Keratinocyte (primary cell): ENCODE measurements at regions not wholly inside any gene's neighbourhood (a gene's known extent, or its start where the extent isn't known, plus 50 kb on each side); places are given as distances from the start of the nearest gene placed in this dataset.

Source experiments
- DNase-seq: peaks from one replicate; pipeline ENCODE4 v3.0.0-alpha.2; 2011; ENCODE audit warnings: low read depth, missing footprints, low spot score
- FAIRE-seq: peaks from 2 replicates; lab custom pipeline; 2011; peaks lifted over from hg19 to GRCh38; lab: Jason Lieb, UNC
- H2AFZ ChIP-seq: 2 replicates; pipeline ENCODE4 v1.6.0; 2012; ENCODE audit warnings: low read length, control low read depth, inconsistent platforms; ENCODE audit not compliant: control insufficient read depth
- H3K27ac ChIP-seq: 2 replicates; pipeline ENCODE4 v1.5.1; 2011; ENCODE audit warnings: low read length; ENCODE audit not compliant: control insufficient read depth, insufficient read depth
- H3K27me3 ChIP-seq: 3 replicates; pipeline ENCODE4 v1.6.0; 2011; ENCODE audit warnings: low read length; ENCODE audit not compliant: control insufficient read depth, insufficient read depth; ENCODE audit errors: extremely low read depth
- H3K36me3 ChIP-seq, 2 experiments: 2 replicates in 1 of 2; 3 replicates in 1 of 2; pipeline ENCODE4 v1.5.1; 2011; ENCODE audit warnings: low read length in 2 of 2, mild to moderate bottlenecking in 1 of 2; ENCODE audit not compliant: control insufficient read depth in 2 of 2, insufficient read depth in 2 of 2; ENCODE audit errors: extremely low read depth in 1 of 2
- H3K4me1 ChIP-seq: 3 replicates; pipeline ENCODE4 v1.5.1; 2011; ENCODE audit warnings: low read length; ENCODE audit not compliant: control insufficient read depth, insufficient read depth; ENCODE audit errors: extremely low read depth
- H3K4me2 ChIP-seq: 3 replicates; pipeline ENCODE4 v1.6.0; 2011; ENCODE audit warnings: low read depth, low read length; ENCODE audit not compliant: control insufficient read depth, insufficient read depth; ENCODE audit errors: extremely low read depth
- H3K4me3 ChIP-seq, 3 experiments: fragments of 200-600 bp in 1 of 3; sonication (generic) in 1 of 3; 2 replicates in 2 of 3; 3 replicates in 1 of 3; pipeline ENCODE4 v1.5.1; 2011 to 2016; ENCODE audit warnings: low read length in 3 of 3, mild to moderate bottlenecking in 3 of 3, control low read depth in 2 of 3, inconsistent platforms in 1 of 3, low read depth in 1 of 3, mixed read lengths in 1 of 3, mixed run types in 1 of 3, moderate library complexity in 1 of 3; ENCODE audit not compliant: control insufficient read depth in 2 of 3, insufficient read depth in 2 of 3; ENCODE audit errors: extremely low read depth in 1 of 3
- H3K79me2 ChIP-seq: 2 replicates; pipeline ENCODE4 v1.6.0; 2012; ENCODE audit warnings: low read length; ENCODE audit not compliant: control insufficient read depth, insufficient read depth
- H3K9ac ChIP-seq: 3 replicates; pipeline ENCODE4 v1.6.0; 2011; ENCODE audit warnings: low read length; ENCODE audit not compliant: control insufficient read depth, insufficient read depth; ENCODE audit errors: extremely low read depth
- H3K9me1 ChIP-seq: 3 replicates; pipeline ENCODE4 v1.6.0; 2011; ENCODE audit warnings: low read length; ENCODE audit not compliant: control insufficient read depth, insufficient read depth; ENCODE audit errors: extremely low read depth
- H3K9me3 ChIP-seq: 2 replicates; pipeline ENCODE4 v1.5.1; 2012; ENCODE audit warnings: low read depth, low read length; ENCODE audit not compliant: control insufficient read depth
- H4K20me1 ChIP-seq: 3 replicates; pipeline ENCODE4 v1.6.0; 2011; ENCODE audit warnings: low read length; ENCODE audit not compliant: control insufficient read depth, insufficient read depth; ENCODE audit errors: extremely low read depth
- EZH2 ChIP-seq: IDR thresholded peaks from one replicate; pipeline ENCODE4 v1.6.1; 2012; ENCODE audit warnings: inconsistent platforms, mild to moderate bottlenecking, low read length, moderate library complexity
- dilution Hi-C: fragments of 300-500 bp; cut with MboI; formaldehyde crosslinking; loops from one replicate; pipeline ENCODE4 v1.7.0; 2020; ENCODE audit warnings: low sequenced_read_pairs; ENCODE audit not compliant: extremely low pct_ligation_motif_present
- TF ChIP-seq, protein P1 (sequence below), 3 experiments: IDR thresholded peaks in 1 of 3; conservative IDR thresholded peaks in 1 of 3; optimal IDR thresholded peaks in 1 of 3; 2 replicates in 2 of 3; 3 replicates in 1 of 3; pipeline versions ENCODE3 to v1.5.1; 2011; ENCODE audit warnings: low read length in 3 of 3, mild to moderate bottlenecking in 3 of 3, moderate library complexity in 2 of 3, control low read depth in 1 of 3, inconsistent platforms in 1 of 3; ENCODE audit not compliant: insufficient read depth in 2 of 3; ENCODE audit errors: extremely low read depth in 1 of 3

DNA sequence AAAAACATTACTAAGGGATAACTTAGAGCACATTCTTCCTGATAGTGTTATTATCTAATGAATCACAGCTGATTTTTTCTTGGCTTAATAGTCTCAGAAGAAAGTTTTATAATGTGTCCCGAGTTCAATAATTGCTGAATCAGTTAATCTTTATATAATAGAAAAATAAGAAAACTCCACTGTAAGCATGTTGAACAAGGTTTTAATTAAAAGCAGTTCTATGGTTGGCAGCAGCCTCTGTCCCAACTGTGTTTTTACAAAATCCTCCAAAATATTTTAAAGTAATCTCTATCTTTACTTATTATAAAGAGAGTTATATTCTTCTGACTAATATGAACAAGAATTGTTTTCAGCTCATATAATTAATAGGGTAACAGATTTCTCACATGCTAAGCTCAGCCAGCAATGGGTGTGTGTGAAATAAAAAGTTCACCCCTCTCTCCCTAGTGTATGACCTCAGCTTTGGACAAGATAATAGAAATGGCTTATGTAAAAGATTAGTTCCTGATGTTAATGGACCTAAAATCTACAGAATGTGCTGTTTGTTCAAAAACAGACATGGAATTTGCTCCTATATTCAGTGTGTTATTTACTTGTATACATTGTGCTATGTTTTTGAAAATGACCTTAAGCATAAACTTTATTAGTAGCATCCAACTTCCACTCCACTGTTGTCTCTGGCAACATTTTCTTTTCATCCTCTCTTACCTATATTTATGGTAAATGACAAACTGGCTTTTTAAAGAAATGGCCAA, 67.1 kb upstream of the DCN start:
- Histone ChIP-seq H3K4me1 (no peaks in the 10 kb centered on the region), H3K9ac (no peak overlapping the region), H2AFZ (no peak overlapping the region), H3K4me3 (no peak overlapping the region), H3K27me3 (no peaks in the 10 kb centered on the region), H4K20me1 (no peaks in the 10 kb centered on the region), H3K79me2 (no peaks in the 10 kb centered on the region), H3K9me3 (no peaks in the 10 kb centered on the region), H3K9me1 (no peaks in the 10 kb centered on the region), H3K27ac (no peak overlapping the region), H3K36me3 (no peaks in the 10 kb centered on the region), H3K4me2 (no peak overlapping the region)
- TF ChIP-seq, protein P1, sequence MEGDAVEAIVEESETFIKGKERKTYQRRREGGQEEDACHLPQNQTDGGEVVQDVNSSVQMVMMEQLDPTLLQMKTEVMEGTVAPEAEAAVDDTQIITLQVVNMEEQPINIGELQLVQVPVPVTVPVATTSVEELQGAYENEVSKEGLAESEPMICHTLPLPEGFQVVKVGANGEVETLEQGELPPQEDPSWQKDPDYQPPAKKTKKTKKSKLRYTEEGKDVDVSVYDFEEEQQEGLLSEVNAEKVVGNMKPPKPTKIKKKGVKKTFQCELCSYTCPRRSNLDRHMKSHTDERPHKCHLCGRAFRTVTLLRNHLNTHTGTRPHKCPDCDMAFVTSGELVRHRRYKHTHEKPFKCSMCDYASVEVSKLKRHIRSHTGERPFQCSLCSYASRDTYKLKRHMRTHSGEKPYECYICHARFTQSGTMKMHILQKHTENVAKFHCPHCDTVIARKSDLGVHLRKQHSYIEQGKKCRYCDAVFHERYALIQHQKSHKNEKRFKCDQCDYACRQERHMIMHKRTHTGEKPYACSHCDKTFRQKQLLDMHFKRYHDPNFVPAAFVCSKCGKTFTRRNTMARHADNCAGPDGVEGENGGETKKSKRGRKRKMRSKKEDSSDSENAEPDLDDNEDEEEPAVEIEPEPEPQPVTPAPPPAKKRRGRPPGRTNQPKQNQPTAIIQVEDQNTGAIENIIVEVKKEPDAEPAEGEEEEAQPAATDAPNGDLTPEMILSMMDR (optimal IDR thresholded peaks at IDR 0.05 in 1 of 3, IDR thresholded peaks at IDR 0.05 in 1 of 3, conservative IDR thresholded peaks at IDR 0.05 in 1 of 3; ENCODE audit: extremely low read depth in 1 of 3, insufficient read depth in 2 of 3, low read length in 3 of 3): no peak
- TF ChIP-seq EZH2: no peak
- no peak for DNase-seq
- dilution Hi-C loops: no loop called here
- FAIRE-seq: no peak

GRCh38 chr12:91249054-91249453, 66.4 kb upstream of the DCN start:
- no peaks in the 10 kb centered on the region for H3K9me3 ChIP-seq
- H3K4me2 ChIP-seq: no peak overlapping the region
- DNase-seq: no peak
- H3K4me1 ChIP-seq: no peaks in the 10 kb centered on the region
- dilution Hi-C loops: no loop called here
- no peaks in the 10 kb centered on the region for H3K36me3 ChIP-seq
- no peak overlapping the region for H3K9ac ChIP-seq
- no peak for FAIRE-seq
- no peaks in the 10 kb centered on the region for H3K9me1 ChIP-seq
- H4K20me1 ChIP-seq: no peaks in the 10 kb centered on the region
- H3K27me3 ChIP-seq: no peaks in the 10 kb centered on the region
- TF ChIP-seq, protein P1 (optimal IDR thresholded peaks at IDR 0.05 in 1 of 3, IDR thresholded peaks at IDR 0.05 in 1 of 3, conservative IDR thresholded peaks at IDR 0.05 in 1 of 3; ENCODE audit: extremely low read depth in 1 of 3, insufficient read depth in 2 of 3, low read length in 3 of 3): no peak
- H3K4me3 ChIP-seq: no peak overlapping the region
- no peak overlapping the region for H3K27ac ChIP-seq
- H2AFZ ChIP-seq: no peak overlapping the region
- no peaks in the 10 kb centered on the region for H3K79me2 ChIP-seq
